ENCODE measurements at regions not wholly inside any gene's neighbourhood (a gene's known extent, or its start where the extent isn't known, plus 50 kb on each side); places are given as distances from the start of the nearest gene placed in this dataset.

- DNase-seq: peak in 3 of 4 donors; percentile 26 to 68 (median 35)
- Histone ChIP-seq H3K27me3 (no peaks in the 10 kb centered on the region), H3K36me3 (no peaks in the 10 kb centered on the region), H3K4me3 (no peak overlapping the region), H3K27ac (no peak overlapping the region), H3K4me1 (no peaks in the 10 kb centered on the region), H3K9me3 (no peaks in the 10 kb centered on the region)
- ATAC-seq: peak; percentile 90
- peak; percentile 57 to 64 for TF ChIP-seq CTCF (IDR thresholded peaks at IDR 0.05)
- intact Hi-C loops (cut with DNase I): no loop called here
Observed at GRCh38 chr7:86469680-86470295, 173.9 kb upstream of the GRM3 start.

GRCh38 chr7:86454753-86455152 is 189.0 kb upstream of the GRM3 start:
- no peak for TF ChIP-seq CTCF (IDR thresholded peaks at IDR 0.05)
- Histone ChIP-seq H3K27me3 (no peaks in the 10 kb centered on the region), H3K4me1 (no peaks in the 10 kb centered on the region), H3K9me3 (no peaks in the 10 kb centered on the region), H3K4me3 (no peak overlapping the region), H3K27ac (no peak overlapping the region), H3K36me3 (no peaks in the 10 kb centered on the region)
- DNase-seq (no peak), ATAC-seq (no peak)
- intact Hi-C loops (cut with DNase I): no loop called here

- intact Hi-C loops (cut with DNase I): no loop called here
- H3K36me3 ChIP-seq: no peaks in the 10 kb centered on the region
- ATAC-seq (no peak), DNase-seq (no peak)
- H3K9me3 ChIP-seq: no peaks in the 10 kb centered on the region
- TF ChIP-seq CTCF (IDR thresholded peaks at IDR 0.05): no peak
- H3K4me3 ChIP-seq: no peak overlapping the region
- no peaks in the 10 kb centered on the region for H3K27me3 ChIP-seq
- no peaks in the 10 kb centered on the region for H3K4me1 ChIP-seq
- H3K27ac ChIP-seq: no peak overlapping the region
Observed at GRCh38 chr7:86453454-86453853, 190.3 kb upstream of the GRM3 start.

GRCh38 chr7:86448856-86449255 is 194.9 kb upstream of the GRM3 start:
- no peaks in the 10 kb centered on the region for H3K27me3 ChIP-seq
- ATAC-seq: no peak
- H3K4me1 ChIP-seq: no peaks in the 10 kb centered on the region
- no peak for DNase-seq
- H3K9me3 ChIP-seq: no peaks in the 10 kb centered on the region
- intact Hi-C loops (cut with DNase I): no loop called here
- no peak for TF ChIP-seq CTCF (IDR thresholded peaks at IDR 0.05)
- H3K4me3 ChIP-seq: no peak overlapping the region
- H3K27ac ChIP-seq: no peak overlapping the region
- no peaks in the 10 kb centered on the region for H3K36me3 ChIP-seq

GRCh38 chr7:86445285-86445684 is 198.4 kb upstream of the GRM3 start:
- ATAC-seq: no peak

More at GRCh38 chr7:86445285-86445684, 198.4 kb upstream of the GRM3 start:
- no peak for DNase-seq
- no peak for TF ChIP-seq CTCF (IDR thresholded peaks at IDR 0.05)
- H3K4me3 ChIP-seq: no peak overlapping the region
- no peaks in the 10 kb centered on the region for H3K4me1 ChIP-seq
- intact Hi-C loops (cut with DNase I): no loop called here
- no peak overlapping the region for H3K27ac ChIP-seq
- H3K27me3 ChIP-seq: no peaks in the 10 kb centered on the region
- no peaks in the 10 kb centered on the region for H3K9me3 ChIP-seq
- H3K36me3 ChIP-seq: no peaks in the 10 kb centered on the region
